ENCODE measurements at regions not wholly inside any gene's neighbourhood (a gene's known extent, or its start where the extent isn't known, plus 50 kb on each side); places are given as distances from the start of the nearest gene placed in this dataset.

DNA sequence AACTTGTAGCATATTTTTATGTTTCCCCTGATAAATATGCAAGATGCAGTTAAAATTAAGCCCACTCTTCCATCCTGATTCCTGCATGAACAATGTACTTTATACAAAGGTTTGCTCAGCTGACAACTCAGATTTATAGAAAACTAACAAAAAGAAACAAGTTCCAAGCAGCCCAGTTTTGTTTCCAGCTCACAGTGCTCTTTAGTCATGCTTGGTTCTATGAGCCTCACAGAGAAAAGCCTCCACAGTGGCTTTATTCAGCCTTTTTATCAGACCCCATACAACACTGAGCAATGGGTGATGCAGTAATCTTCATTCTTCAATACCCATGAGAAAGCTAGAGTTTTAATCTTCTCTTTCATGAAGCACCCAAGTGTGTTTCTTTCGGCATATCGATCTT, 329.6 kb downstream of the SLCO4C1 start:
- TF ChIP-seq, protein P1, sequence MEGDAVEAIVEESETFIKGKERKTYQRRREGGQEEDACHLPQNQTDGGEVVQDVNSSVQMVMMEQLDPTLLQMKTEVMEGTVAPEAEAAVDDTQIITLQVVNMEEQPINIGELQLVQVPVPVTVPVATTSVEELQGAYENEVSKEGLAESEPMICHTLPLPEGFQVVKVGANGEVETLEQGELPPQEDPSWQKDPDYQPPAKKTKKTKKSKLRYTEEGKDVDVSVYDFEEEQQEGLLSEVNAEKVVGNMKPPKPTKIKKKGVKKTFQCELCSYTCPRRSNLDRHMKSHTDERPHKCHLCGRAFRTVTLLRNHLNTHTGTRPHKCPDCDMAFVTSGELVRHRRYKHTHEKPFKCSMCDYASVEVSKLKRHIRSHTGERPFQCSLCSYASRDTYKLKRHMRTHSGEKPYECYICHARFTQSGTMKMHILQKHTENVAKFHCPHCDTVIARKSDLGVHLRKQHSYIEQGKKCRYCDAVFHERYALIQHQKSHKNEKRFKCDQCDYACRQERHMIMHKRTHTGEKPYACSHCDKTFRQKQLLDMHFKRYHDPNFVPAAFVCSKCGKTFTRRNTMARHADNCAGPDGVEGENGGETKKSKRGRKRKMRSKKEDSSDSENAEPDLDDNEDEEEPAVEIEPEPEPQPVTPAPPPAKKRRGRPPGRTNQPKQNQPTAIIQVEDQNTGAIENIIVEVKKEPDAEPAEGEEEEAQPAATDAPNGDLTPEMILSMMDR (IDR thresholded peaks at IDR 0.05; ENCODE audit: low read depth, low read length, missing input control): no peak
- TF ChIP-seq, protein P2, sequence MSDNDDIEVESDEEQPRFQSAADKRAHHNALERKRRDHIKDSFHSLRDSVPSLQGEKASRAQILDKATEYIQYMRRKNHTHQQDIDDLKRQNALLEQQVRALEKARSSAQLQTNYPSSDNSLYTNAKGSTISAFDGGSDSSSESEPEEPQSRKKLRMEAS (IDR thresholded peaks at IDR 0.05): no peak
- no peak for TF ChIP-seq YY1 (IDR thresholded peaks at IDR 0.05)

All from liver (tissue), 2 donors.